GM12801 (cell line): ENCODE measurements at regions not wholly inside any gene's neighbourhood (a gene's known extent, or its start where the extent isn't known, plus 50 kb on each side); places are given as distances from the start of the nearest gene placed in this dataset.

Experiments used
- TF ChIP-seq, protein P1 (sequence below): IDR thresholded peaks from one replicate; pipeline ENCODE4 v1.5.1; 2011; ENCODE audit warnings: control low read depth; ENCODE audit not compliant: insufficient read length; ENCODE audit errors: extremely low read depth

DNA sequence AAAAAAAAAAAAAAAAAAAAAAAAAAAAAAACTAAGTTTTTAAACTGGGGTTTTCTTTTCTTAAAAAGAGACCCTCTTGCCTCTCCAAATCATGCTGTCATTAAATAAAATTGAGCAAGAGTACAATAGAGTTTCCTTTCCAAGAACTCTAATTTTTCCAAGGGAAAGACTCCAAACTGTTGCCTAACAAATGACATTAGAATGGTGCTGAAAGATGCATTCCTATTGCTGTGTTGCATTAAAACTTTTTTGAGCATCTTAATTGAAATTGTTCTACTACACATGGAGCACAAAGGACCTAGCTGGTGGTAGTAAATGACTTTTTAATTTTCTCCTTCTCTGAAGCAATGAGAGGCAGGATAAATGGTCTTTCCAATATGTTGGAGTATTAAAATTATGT lies 469.1 kb upstream of the ARHGEF26 start:
- TF ChIP-seq, protein P1, sequence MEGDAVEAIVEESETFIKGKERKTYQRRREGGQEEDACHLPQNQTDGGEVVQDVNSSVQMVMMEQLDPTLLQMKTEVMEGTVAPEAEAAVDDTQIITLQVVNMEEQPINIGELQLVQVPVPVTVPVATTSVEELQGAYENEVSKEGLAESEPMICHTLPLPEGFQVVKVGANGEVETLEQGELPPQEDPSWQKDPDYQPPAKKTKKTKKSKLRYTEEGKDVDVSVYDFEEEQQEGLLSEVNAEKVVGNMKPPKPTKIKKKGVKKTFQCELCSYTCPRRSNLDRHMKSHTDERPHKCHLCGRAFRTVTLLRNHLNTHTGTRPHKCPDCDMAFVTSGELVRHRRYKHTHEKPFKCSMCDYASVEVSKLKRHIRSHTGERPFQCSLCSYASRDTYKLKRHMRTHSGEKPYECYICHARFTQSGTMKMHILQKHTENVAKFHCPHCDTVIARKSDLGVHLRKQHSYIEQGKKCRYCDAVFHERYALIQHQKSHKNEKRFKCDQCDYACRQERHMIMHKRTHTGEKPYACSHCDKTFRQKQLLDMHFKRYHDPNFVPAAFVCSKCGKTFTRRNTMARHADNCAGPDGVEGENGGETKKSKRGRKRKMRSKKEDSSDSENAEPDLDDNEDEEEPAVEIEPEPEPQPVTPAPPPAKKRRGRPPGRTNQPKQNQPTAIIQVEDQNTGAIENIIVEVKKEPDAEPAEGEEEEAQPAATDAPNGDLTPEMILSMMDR: no peak

DNA sequence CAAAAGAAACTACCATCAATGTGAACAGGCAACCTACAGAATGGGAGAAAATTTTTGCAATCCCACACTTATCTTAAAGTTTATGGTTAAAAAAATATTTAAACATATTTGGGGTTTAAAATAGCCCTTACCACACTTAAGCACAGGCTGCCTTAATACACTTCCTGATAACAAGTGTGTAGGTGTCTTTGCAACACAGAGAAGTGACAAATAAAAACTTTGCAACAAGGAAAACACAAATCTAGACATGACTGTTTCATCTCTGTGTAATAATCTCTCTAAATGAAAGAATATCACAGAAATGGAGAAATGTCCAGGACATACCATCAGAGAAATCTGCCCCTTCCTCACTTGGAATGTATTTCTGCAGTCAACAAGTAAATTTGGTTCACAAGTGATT lies 464.1 kb upstream of the ARHGEF26 start:
- TF ChIP-seq, protein P1: no peak

DNA sequence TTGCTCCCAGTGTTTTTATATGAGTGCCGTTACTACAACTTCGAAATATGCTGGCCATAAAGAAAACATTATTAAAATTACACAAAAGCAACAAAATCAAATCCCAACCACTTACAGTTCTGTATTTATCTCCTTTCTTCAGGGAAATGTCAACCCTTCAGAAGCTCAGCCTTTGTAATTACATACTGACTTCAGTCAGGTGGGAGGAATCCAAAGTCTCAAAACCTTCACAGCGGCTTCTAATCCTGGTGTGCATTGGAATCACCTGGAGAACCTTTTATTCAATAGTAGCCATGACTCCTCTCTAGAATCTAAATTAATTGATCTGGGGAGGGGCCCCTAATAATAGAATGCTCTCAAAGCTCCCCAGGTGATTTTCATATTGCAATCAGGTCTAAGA lies 463.7 kb upstream of the ARHGEF26 start:
- TF ChIP-seq, protein P1: no peak

DNA sequence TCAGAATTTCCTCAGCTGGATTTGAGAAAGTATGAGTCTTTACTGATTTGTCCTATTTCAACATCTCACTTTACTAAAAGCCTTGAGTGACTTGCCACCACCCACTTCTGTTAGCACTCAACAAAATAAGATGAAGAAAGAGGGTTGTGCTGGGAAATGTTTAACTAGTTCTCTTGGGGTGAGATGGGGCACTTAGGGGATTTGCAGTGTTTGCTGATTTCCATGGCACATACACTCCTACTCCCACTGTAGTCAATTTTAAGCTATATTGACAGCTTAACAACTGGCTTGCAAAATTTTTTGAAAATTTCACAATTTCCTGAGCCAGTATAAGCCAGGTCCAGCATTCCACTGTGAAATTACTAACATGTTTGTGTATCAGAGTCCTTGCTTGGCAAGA lies 463.1 kb upstream of the ARHGEF26 start:
- TF ChIP-seq, protein P1: no peak

DNA sequence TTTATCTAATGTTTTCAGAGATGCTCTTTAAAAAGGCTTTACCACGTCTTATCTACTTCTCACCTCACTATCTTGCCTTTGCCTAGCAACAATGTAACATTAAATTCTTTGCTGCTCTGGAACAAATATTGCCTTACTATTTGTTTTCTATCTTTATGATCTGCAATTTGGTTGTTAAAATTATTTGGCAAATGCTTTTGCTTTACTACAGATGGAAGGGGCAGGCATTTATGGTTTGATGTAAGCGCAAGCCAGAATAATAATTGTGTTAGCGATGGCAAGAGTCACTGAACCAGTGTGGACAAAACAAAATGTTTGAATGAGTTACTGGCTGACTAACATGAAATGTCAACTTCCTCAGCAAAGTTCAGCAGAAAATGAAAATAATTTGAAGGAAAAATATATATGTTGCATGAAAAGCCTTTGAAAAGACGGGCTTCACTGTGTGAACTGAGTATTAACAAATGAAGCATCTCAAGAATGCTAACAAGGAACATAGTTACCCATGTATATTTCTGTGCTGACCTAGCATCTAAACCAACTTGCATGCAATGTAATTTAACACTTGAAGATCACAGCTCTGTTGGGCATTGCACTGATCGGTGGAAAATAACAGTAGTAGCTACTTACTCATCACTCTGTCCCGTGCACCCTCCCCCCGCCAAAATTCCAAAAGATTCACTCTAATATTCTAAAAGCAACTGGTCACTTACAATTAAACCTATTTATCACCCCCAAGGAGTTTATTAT lies 454.0 kb upstream of the ARHGEF26 start:
- TF ChIP-seq, protein P1: no peak

DNA sequence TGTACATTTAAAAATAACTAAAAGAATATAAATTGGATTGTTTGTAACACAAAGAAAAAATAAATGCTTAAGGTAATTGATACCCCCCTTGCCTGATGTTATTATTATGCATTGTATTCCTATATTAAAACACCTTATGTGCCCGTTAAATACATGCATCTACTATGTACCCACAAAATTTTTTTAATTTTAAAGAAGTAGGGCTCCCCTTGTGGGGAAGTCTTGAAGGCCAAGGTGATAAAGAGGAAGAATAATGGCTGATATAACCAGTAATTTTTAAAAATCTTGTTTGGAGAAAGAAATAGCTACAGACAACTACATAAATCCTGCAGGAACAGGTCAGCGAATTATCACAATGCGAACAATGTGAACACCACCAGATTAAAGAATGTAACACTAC lies 451.7 kb upstream of the ARHGEF26 start:
- TF ChIP-seq, protein P1: no peak

DNA sequence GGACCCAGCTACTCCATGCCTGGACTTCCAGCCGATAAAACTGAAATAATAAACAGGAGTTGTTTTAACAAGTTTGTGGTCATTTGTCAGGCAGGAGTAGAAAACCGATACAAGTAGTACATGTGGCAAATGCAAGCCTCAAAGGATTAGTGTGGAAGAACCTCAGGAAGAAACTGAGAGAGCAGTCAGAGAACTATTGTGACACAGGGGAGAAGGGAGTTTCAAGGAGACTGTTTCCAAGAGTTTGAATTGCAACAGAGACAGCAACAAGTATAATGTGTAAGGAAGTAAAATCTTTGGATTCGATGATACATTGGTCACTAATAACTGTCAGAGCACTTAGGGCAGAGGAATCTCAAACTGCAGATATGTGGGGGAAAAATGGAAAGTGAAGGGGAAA lies 450.6 kb upstream of the ARHGEF26 start:
- TF ChIP-seq, protein P1: no peak
